GM19328 (cell line): ENCODE measurements at regions not wholly inside any gene's neighbourhood (a gene's known extent, or its start where the extent isn't known, plus 50 kb on each side); places are given as distances from the start of the nearest gene placed in this dataset.
"Not testable (repeated sequence)": the region's sequence is repeated elsewhere in the genome, so short reads cannot be mapped to it uniquely, and the experiment has no call there.

Experiments
- ATAC-seq: cut with Tn5 transposase; IDR thresholded peaks from one replicate; pipeline ENCODE4 v1.9.1; 2021; ENCODE audit warnings: mild to moderate bottlenecking, moderate library complexity; ENCODE audit not compliant: unreplicated experiment

- no peak for ATAC-seq
Observed at GRCh38 chr18:961644-962355, 57.1 kb downstream of the ADCYAP1 start.

GRCh38 chr18:963276-963675, 58.6 kb downstream of the ADCYAP1 start:
- ATAC-seq: no peak

- no peak for ATAC-seq
Observed at GRCh38 chr18:965921-966758, 61.5 kb downstream of the ADCYAP1 start.

GRCh38 chr18:966759-967576, 62.3 kb downstream of the ADCYAP1 start:
- no peak for ATAC-seq

GRCh38 chr18:968910-969309, 64.2 kb downstream of the ADCYAP1 start:
- not testable (repeated sequence) for ATAC-seq

GRCh38 chr18:969311-969710, 64.6 kb downstream of the ADCYAP1 start:
- not testable (repeated sequence) for ATAC-seq

- not testable (repeated sequence) for ATAC-seq
Observed at GRCh38 chr18:974606-975005, 69.9 kb downstream of the ADCYAP1 start.

GRCh38 chr18:976393-977128, 71.9 kb downstream of the ADCYAP1 start:
- not testable (repeated sequence) for ATAC-seq

GRCh38 chr18:977327-977726, 72.7 kb downstream of the ADCYAP1 start:
- ATAC-seq: not testable (repeated sequence)

- not testable (repeated sequence) for ATAC-seq
Observed at GRCh38 chr18:977732-978131, 73.1 kb downstream of the ADCYAP1 start.

GRCh38 chr18:980586-980985, 75.9 kb downstream of the ADCYAP1 start:
- no peak for ATAC-seq

GRCh38 chr18:984004-984403, 79.3 kb downstream of the ADCYAP1 start:
- ATAC-seq: no peak

GRCh38 chr18:985212-985661, 80.6 kb downstream of the ADCYAP1 start:
- no peak for ATAC-seq

GRCh38 chr18:986051-986450, 81.4 kb downstream of the ADCYAP1 start:
- no peak for ATAC-seq

GRCh38 chr18:986552-986951, 81.9 kb downstream of the ADCYAP1 start:
- no peak for ATAC-seq

GRCh38 chr18:987325-988186, 82.9 kb downstream of the ADCYAP1 start:
- no peak for ATAC-seq

- ATAC-seq: no peak
Observed at GRCh38 chr18:989425-989824, 84.8 kb downstream of the ADCYAP1 start.

GRCh38 chr18:990197-990596, 85.5 kb downstream of the ADCYAP1 start:
- ATAC-seq: no peak

GRCh38 chr18:991441-991840, 86.8 kb downstream of the ADCYAP1 start:
- ATAC-seq: no peak

- ATAC-seq: no peak
Observed at GRCh38 chr18:993560-993959, 88.9 kb downstream of the ADCYAP1 start.
